SH-SY5Y (cell line): ENCODE measurements at regions not wholly inside any gene's neighbourhood (a gene's known extent, or its start where the extent isn't known, plus 50 kb on each side); places are given as distances from the start of the nearest gene placed in this dataset.

Experiments used
- GATA2 ChIP-seq: IDR thresholded peaks from 2 replicates; pipeline ENCODE4 v1.6.1; 2011; ENCODE audit warnings: mild to moderate bottlenecking, low read depth, low read length
- GATA3 ChIP-seq: IDR thresholded peaks from 2 replicates; pipeline ENCODE4 v1.6.1; 2011; ENCODE audit warnings: low read depth, mild to moderate bottlenecking, low read length, moderate library complexity

DNA sequence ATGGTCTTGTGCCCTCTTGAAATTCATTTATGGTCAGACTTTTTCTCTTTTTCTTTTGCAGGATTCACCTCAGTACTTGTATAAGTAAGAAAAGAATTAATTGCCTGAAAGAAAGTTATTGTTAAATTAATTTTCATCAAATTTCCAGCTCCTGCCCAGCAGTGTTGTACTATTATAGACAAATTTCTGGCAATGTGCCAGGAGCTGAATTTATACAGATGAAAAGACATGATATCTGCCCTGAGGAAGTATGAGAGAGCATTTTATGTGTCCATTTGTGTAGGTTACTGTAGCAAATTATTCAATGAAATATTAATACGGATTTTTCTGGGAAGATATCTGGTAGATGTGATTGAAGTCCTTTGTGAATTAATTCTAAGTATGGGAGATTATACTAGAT, 2371.5 kb upstream of the TENM3 start:
- no peak for TF ChIP-seq GATA2
- no peak for TF ChIP-seq GATA3
